Activated CD4-positive, alpha-beta T cell treated with anti-CD3 and anti-CD28 coated beads, Interleukin-2, amount 10 ng/mL, durations not matched to agents 7 days and 5 days (primary cell): ENCODE measurements at regions not wholly inside any gene's neighbourhood (a gene's known extent, or its start where the extent isn't known, plus 50 kb on each side); places are given as distances from the start of the nearest gene placed in this dataset.

Experiments
- CTCF ChIA-PET: fragments of 350-600 bp; sonication (Branson Sonifier 250); formaldehyde crosslinking; loops from one replicate; lab custom pipeline; 2021; ENCODE audit warnings: antibody characterized with exemption; lab: Charles Lee
- POLR2A ChIA-PET: fragments of 350-600 bp; sonication (Branson Sonifier 250); formaldehyde crosslinking; loops from one replicate; lab custom pipeline; 2021; ENCODE audit warnings: antibody characterized with exemption; lab: Charles Lee
- DNase-seq: peaks from one replicate; pipeline ENCODE4 v3.0.0-alpha.2; 2020
- H3K27ac Mint-ChIP-seq: one replicate; pipeline ENCODE4 v1.8.0; 2021; ENCODE audit warnings: mild to moderate bottlenecking, moderate library complexity, mixed read lengths
- H3K27me3 Mint-ChIP-seq: one replicate; pipeline ENCODE4 v1.8.0; 2021; ENCODE audit warnings: mixed read lengths
- H3K36me3 Mint-ChIP-seq: one replicate; pipeline ENCODE4 v1.8.0; 2021; ENCODE audit warnings: low read depth, mixed read lengths
- H3K4me1 Mint-ChIP-seq: one replicate; pipeline ENCODE4 v1.8.0; 2021; ENCODE audit warnings: mixed read lengths
- H3K4me3 Mint-ChIP-seq: one replicate; pipeline ENCODE4 v1.8.0; 2021; ENCODE audit warnings: mild to moderate bottlenecking, moderate library complexity, mixed read lengths
- H3K9me3 Mint-ChIP-seq: one replicate; pipeline ENCODE4 v1.8.0; 2021; ENCODE audit warnings: mixed read lengths

DNA sequence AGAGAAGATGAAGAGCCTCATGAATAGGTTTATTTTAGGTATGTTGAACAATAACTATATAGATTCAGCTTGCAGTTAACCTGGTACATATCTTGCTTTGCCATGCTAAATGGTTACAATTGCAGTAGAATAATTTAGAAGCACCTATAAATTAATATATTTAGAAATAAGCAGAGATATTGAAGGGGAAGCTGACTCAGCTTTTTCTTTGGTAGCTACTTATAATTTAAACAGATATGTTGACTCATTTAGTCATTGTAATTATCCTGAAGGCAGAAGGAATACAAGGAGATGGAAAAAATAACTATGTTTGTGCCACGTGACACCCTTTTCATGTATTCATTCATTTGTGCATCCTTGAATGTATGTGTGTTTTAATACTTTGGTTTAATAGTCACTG, 755.5 kb downstream of the SUCLG1 start:
- H3K27me3 Mint-ChIP-seq: no peaks in the 10 kb centered on the region
- ChIA-PET POLR2A (no interaction called here), CTCF (no interaction called here)
- no peaks in the 10 kb centered on the region for H3K36me3 Mint-ChIP-seq
- H3K27ac Mint-ChIP-seq: no peak overlapping the region
- no peaks in the 10 kb centered on the region for H3K4me1 Mint-ChIP-seq
- H3K4me3 Mint-ChIP-seq: no peak overlapping the region
- no peak for DNase-seq
- H3K9me3 Mint-ChIP-seq: no peaks in the 10 kb centered on the region

DNA sequence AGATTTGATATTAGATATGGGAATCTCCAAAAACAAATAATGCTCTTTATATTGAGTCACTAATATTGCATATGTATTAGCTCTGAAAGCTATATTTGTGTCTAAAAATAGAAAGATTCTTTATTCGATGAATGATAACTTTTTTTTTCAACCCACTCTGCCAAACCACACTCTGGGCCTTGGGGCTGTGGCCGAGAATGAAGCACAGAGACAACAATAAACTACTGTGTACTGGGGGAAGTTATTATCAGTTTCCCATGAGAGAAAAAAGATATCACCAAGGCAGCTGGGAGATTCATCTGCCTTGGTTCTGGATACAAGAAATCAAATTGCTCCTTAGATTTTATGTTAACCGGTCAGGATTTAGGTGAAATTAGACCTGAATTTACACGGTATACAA, 762.2 kb downstream of the SUCLG1 start:
- DNase-seq: no peak
- no peaks in the 10 kb centered on the region for H3K36me3 Mint-ChIP-seq
- no peaks in the 10 kb centered on the region for H3K4me1 Mint-ChIP-seq
- POLR2A ChIA-PET: no interaction called here
- no peak overlapping the region for H3K27ac Mint-ChIP-seq
- H3K27me3 Mint-ChIP-seq: no peaks in the 10 kb centered on the region
- H3K4me3 Mint-ChIP-seq: no peak overlapping the region
- no peaks in the 10 kb centered on the region for H3K9me3 Mint-ChIP-seq
- CTCF ChIA-PET: no interaction called here

DNA sequence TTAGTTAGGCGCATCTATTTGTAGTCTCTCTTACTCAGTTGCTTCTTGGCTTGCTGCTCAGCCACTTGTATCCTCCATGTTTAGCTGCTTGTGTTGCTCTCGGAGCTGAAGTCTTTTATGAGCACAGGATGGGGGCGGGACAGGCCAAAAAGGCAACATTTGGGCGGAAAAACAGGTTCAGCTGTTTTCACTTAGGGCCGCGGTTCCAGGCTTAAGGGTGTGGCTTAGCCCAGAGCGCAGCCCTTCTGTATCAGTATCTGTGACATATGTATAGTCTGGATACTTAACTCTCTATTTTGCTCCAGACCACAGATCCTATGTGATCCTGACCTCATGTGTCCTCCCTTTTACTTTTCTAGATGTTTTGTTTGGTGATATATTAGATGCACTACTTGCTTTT, 763.5 kb downstream of the SUCLG1 start:
- Mint-ChIP-seq H3K9me3 (no peaks in the 10 kb centered on the region), H3K4me1 (no peaks in the 10 kb centered on the region), H3K4me3 (no peak overlapping the region), H3K36me3 (no peaks in the 10 kb centered on the region), H3K27me3 (no peaks in the 10 kb centered on the region), H3K27ac (no peak overlapping the region)
- CTCF ChIA-PET: no interaction called here
- DNase-seq: no peak
- POLR2A ChIA-PET: no interaction called here

DNA sequence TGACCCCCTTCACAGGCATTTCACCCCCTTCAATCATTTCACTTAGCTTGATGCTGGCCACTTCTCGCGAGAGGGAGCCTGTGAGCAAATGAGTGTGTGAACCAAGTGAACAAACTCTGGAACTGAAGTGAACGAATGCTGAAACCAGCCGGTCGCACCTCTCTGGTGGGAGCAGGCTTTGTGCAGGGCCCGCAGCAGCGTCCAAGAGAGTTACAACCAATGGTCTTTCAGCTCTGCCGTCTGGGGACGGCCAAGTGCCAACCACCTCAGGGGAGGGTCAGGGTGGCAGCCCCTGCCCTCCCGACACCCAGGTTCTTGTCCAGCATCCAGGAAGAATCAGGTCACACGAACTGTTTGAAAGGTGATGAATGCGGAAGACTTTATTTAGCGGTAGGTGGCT, 764.0 kb downstream of the SUCLG1 start:
- Mint-ChIP-seq H3K27me3 (no peaks in the 10 kb centered on the region), H3K4me3 (no peak overlapping the region), H3K9me3 (no peaks in the 10 kb centered on the region), H3K36me3 (no peaks in the 10 kb centered on the region), H3K4me1 (no peaks in the 10 kb centered on the region), H3K27ac (no peak overlapping the region)
- ChIA-PET CTCF (no interaction called here), POLR2A (no interaction called here)
- no peak for DNase-seq

DNA sequence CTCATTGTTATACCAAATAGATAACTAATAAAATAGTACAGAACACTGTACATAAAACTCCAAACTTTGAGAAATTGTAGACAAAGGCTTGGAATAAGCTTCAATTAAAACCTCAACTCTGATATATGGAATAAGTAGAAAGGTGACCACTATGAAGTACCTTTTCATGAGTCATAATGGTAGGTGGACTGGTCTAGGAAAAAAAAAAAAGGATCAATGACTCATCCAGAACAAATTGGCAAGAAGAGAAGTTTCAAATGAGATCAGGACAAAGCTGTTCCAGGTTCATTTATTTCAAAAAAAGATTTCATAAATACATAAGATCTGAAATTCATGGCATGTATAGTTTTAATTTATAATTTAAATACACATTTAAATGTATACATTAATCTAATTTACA, 769.7 kb downstream of the SUCLG1 start:
- no peak overlapping the region for H3K27ac Mint-ChIP-seq
- no peaks in the 10 kb centered on the region for H3K27me3 Mint-ChIP-seq
- no peaks in the 10 kb centered on the region for H3K36me3 Mint-ChIP-seq
- no peak for DNase-seq
- ChIA-PET CTCF (no interaction called here), POLR2A (no interaction called here)
- no peak overlapping the region for H3K4me3 Mint-ChIP-seq
- H3K9me3 Mint-ChIP-seq: no peaks in the 10 kb centered on the region
- H3K4me1 Mint-ChIP-seq: no peaks in the 10 kb centered on the region

DNA sequence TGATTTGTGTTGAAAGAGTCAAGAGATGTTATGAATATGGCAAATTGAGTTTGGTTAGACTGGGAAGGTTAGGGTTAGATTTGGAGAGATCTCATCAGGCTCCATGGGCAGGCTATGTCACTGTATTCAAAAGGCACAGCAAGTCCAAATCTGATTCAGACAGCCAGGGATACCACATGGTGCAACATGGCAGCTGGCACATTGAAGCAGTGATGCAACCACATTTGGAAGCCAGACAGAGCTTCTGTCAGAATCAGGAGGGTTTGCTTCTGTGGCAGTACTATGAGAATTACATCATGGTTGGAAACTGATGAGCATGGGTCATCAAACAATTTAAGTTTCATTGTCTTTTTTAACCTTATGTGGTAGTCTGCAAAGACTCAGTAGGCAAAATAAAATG, 772.2 kb downstream of the SUCLG1 start:
- Mint-ChIP-seq H3K9me3 (no peaks in the 10 kb centered on the region), H3K4me1 (no peaks in the 10 kb centered on the region), H3K36me3 (no peaks in the 10 kb centered on the region), H3K4me3 (no peak overlapping the region), H3K27ac (no peak overlapping the region), H3K27me3 (no peaks in the 10 kb centered on the region)
- CTCF ChIA-PET: no interaction called here
- POLR2A ChIA-PET: no interaction called here
- no peak for DNase-seq

DNA sequence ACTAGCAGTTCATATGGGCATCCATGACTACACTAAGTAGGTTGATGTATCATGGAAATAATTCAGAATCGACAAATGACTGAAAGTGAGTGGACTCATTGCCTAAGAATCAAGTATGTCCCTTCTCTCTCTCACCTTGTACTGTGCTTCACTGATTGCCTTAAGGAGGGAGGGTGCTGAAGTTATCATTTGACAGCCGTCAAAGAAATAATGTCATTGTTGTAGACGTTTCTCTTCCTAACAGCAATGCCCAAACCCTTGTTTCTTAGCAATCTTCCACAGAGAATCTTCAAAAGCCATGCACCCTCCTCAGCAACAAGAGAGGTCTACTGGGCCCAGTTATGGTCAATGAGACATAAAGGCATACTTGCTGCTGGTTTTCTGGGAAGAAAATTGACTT, 785.0 kb downstream of the SUCLG1 start:
- Mint-ChIP-seq H3K9me3 (no peaks in the 10 kb centered on the region), H3K4me3 (no peak overlapping the region), H3K27me3 (no peaks in the 10 kb centered on the region), H3K4me1 (no peaks in the 10 kb centered on the region), H3K27ac (no peak overlapping the region), H3K36me3 (no peaks in the 10 kb centered on the region)
- no peak for DNase-seq
- POLR2A ChIA-PET: no interaction called here
- CTCF ChIA-PET: no interaction called here

DNA sequence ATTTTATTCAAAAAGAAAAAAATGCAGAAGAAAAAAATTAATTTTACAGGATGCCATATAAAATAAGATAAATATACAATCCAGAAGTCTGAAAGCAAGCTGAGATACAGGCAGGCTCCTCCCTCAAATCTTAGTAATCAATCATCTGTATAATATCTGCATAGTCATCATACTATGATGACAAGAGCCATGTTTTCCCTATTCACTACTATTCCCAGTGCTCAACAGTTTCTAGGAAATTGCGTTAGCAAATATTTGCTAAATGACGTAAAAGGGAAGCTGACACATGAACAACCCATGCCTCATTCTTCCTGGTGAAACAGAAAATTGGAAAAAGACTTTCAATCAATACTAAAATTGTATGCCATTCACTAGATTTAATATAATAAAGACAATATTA, 793.2 kb downstream of the SUCLG1 start:
- no peaks in the 10 kb centered on the region for H3K36me3 Mint-ChIP-seq
- H3K4me3 Mint-ChIP-seq: no peak overlapping the region
- no peak overlapping the region for H3K27ac Mint-ChIP-seq
- POLR2A ChIA-PET: no interaction called here
- H3K27me3 Mint-ChIP-seq: no peaks in the 10 kb centered on the region
- no peaks in the 10 kb centered on the region for H3K4me1 Mint-ChIP-seq
- CTCF ChIA-PET: no interaction called here
- DNase-seq: no peak
- no peaks in the 10 kb centered on the region for H3K9me3 Mint-ChIP-seq

DNA sequence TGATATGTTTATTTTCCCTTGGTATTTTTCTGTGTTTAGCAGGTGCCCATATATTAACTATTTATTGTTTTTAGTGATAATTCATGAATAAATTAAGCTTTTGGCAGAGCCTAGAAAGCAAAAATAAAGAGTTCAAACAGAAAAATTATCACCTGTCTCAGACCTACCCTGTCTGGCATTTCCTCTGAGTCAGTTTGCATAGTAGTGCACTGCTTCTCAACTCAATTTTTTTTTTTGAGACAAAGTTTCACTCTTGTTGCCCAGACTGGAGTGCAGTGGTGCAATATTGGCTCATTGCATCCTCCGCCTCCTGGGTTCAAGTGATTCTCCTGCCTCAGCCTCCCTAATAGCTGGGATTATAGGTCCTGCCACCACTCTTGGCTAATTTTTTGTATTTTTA, 793.9 kb downstream of the SUCLG1 start:
- H3K9me3 Mint-ChIP-seq: no peaks in the 10 kb centered on the region
- DNase-seq: no peak
- H3K36me3 Mint-ChIP-seq: no peaks in the 10 kb centered on the region
- H3K27me3 Mint-ChIP-seq: no peaks in the 10 kb centered on the region
- POLR2A ChIA-PET: no interaction called here
- CTCF ChIA-PET: no interaction called here
- H3K4me1 Mint-ChIP-seq: no peaks in the 10 kb centered on the region
- H3K4me3 Mint-ChIP-seq: no peak overlapping the region
- no peak overlapping the region for H3K27ac Mint-ChIP-seq

DNA sequence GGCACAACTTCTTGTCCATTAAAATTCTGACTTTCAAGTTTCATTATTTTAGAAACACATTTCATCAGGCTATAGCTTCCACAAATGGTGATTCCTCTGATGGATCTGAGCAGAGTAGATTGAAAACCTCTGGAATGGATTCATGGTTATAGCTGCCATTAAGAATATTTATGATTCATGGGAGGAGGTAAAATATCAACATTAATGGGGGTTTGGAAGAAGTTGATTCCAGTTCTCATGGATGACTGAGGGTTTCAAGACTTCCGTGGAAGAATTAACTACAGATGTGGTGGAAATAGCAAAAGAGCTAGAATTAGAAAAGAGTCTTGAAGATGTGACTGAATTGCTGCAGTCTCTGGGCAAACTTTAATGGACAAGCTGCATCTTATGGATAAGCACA, 797.4 kb downstream of the SUCLG1 start:
- no peaks in the 10 kb centered on the region for H3K27me3 Mint-ChIP-seq
- H3K36me3 Mint-ChIP-seq: no peaks in the 10 kb centered on the region
- H3K4me1 Mint-ChIP-seq: no peaks in the 10 kb centered on the region
- no peak overlapping the region for H3K27ac Mint-ChIP-seq
- ChIA-PET CTCF (no interaction called here), POLR2A (no interaction called here)
- no peak overlapping the region for H3K4me3 Mint-ChIP-seq
- DNase-seq: no peak
- H3K9me3 Mint-ChIP-seq: no peaks in the 10 kb centered on the region

DNA sequence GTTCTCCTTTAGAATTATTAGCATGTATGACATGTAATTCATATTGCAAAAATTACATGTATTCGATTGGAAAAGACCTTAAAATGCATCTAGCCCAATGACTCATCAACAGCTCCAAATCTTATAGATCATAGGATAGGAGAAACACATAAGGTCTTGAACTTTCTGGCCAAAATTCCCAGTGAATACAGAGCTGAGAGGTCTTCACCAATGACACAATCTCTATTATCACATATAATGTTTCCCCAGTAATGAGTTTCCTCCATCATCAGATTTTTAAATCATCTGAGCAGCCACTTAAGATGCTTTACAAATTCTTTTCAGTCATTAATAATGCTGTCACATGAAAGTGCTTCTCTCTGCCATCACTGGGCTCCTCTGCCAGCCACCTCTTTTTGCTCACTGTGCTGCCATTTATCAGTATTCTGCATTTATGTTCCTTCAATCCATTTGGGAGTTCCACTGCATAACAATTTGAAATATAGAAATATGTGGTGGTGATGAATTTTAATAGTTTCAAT, 804.9 kb downstream of the SUCLG1 start:
- POLR2A ChIA-PET: no interaction called here
- Mint-ChIP-seq H3K9me3 (no peaks in the 10 kb centered on the region), H3K4me1 (no peaks in the 10 kb centered on the region)

DNA sequence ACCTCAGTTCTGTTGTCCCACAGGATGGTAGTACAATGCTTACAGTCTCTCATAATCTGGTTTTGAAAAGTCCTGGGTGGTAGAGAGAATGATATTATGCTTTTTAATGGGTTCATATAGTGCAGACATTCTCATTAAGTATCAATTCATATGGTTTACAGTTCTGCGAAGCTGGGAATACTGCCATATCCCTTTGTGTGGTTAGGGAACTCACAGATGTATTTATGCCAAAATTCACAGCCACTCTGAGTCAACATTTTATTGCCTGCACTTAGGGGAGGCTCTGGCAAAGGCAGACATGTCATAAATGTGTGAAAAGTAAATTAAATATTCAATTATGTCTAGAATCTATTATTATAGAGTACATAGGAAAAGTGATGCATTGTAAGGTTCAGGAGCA, 808.2 kb downstream of the SUCLG1 start:
- H3K4me3 Mint-ChIP-seq: no peak overlapping the region
- DNase-seq: no peak
- H3K27me3 Mint-ChIP-seq: no peaks in the 10 kb centered on the region
- no peaks in the 10 kb centered on the region for H3K4me1 Mint-ChIP-seq
- H3K36me3 Mint-ChIP-seq: no peaks in the 10 kb centered on the region
- ChIA-PET POLR2A (no interaction called here), CTCF (no interaction called here)
- no peaks in the 10 kb centered on the region for H3K9me3 Mint-ChIP-seq
- H3K27ac Mint-ChIP-seq: no peak overlapping the region

More for the DNA sequence above, 804.9 kb downstream of the SUCLG1 start:
- Mint-ChIP-seq H3K27ac (no peak overlapping the region), H3K4me3 (no peak overlapping the region), H3K36me3 (no peaks in the 10 kb centered on the region), H3K27me3 (no peaks in the 10 kb centered on the region)
- CTCF ChIA-PET: no interaction called here
- DNase-seq: no peak

DNA sequence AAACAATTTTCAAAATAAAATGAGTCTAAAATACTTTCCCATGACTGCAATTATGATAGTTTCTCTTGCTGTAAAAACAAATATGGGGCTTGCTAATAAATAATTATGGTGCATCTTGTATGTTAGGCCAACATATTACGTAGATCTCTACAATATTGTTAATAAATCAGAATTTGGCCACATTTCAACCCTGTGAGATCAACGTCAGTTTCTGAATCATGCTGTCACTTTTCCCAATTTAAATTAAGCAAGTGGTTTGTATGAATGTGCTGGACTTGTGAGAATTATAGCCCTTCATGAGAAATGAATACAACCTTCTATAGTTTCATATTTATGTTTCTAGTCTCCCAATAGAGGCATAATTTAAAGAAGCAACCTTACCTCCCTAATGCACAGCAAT, 808.9 kb downstream of the SUCLG1 start:
- DNase-seq: no peak
- POLR2A ChIA-PET: no interaction called here
- Mint-ChIP-seq H3K4me1 (no peaks in the 10 kb centered on the region), H3K36me3 (no peaks in the 10 kb centered on the region), H3K4me3 (no peak overlapping the region), H3K9me3 (no peaks in the 10 kb centered on the region), H3K27me3 (no peaks in the 10 kb centered on the region), H3K27ac (no peak overlapping the region)
- CTCF ChIA-PET: no interaction called here

DNA sequence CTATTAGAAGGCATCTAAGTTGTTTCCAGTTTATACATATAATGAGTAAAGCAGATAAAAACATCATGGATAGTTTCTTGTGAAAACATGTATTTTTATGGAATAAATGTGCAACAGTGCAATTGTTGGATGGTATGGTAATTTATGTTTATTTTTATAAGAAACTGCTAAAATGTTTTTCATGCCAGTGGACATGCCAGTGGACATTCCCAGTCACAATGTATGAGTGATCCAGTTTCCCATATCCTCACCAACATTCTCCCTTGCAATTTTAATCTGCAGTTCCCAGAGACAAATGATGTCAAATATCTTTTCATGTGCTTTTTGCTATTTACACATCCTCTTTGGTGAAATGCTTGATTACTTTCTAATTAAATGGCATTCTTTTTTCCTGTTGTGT, 818.6 kb downstream of the SUCLG1 start:
- Mint-ChIP-seq H3K4me3 (no peak overlapping the region), H3K27me3 (no peaks in the 10 kb centered on the region), H3K36me3 (no peaks in the 10 kb centered on the region), H3K27ac (no peak overlapping the region), H3K9me3 (no peaks in the 10 kb centered on the region), H3K4me1 (no peaks in the 10 kb centered on the region)
- POLR2A ChIA-PET: no interaction called here
- DNase-seq: no peak
- CTCF ChIA-PET: no interaction called here
